OCI-M1 (cell line): ENCODE measurements at regions not wholly inside any gene's neighbourhood (a gene's known extent, or its start where the extent isn't known, plus 50 kb on each side); places are given as distances from the start of the nearest gene placed in this dataset.

ENCODE experiments used
- DNase-seq: peaks from one replicate; lab custom pipeline; 2025; lab: John Stamatoyannopoulos, UW

DNA sequence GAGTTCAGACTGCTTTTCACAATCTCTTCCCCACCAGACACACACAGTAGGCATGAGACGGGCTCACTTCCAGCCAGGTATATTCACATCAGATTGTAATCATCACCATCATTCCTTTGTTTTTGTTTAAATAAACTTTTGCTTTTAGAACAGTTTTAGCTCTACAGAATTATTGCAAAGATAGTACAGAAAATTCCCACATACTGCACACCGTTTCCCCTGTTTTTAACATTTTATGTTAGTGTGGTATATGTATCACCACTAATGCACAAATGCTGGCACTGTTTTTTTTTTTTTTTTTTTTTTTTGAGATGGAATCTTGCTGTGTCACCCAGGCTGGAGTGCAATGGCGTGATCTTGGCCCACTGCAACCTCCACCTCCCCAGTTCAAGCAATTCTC lies 83.3 kb upstream of the ANO1 start:
- no peak for DNase-seq

DNA sequence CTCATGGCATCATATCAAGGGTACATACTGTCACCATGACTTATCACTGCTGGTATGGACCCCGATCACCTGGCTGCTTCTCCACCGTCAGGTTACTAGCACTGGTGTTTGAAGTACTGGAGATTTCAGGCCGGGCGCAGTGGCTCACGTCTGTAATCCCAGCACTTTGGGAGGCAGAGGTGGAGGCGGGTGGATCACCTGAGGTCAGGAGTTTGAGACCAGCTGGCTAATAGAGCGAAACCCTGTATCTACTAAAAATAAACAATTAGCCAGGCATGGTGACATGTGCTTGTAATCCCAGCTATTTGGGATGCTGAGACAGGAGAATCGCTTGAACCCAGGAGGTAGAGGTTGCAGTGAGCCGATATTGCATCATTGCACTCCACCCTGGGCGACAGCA lies 82.4 kb upstream of the ANO1 start:
- DNase-seq = no peak

DNA sequence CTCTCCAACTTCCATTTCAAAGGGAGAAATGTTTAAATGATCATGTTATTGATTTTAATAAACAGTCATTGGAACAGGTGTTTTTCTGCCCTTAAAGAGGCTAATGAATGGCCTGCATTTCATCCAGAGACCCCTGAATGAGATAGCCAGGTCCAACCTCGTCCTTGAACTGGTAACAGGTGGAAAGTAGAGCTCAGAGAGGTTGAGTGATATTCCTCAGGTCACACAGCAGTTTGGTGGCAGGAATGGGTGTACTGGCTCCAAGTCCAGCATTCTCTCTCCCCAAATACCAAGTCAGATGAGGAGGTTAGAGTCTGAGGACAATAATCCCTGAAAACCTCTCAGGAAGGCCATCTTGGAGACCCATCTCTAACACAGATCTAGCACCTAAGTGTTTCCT lies 81.7 kb upstream of the ANO1 start:
- no peak for DNase-seq

DNA sequence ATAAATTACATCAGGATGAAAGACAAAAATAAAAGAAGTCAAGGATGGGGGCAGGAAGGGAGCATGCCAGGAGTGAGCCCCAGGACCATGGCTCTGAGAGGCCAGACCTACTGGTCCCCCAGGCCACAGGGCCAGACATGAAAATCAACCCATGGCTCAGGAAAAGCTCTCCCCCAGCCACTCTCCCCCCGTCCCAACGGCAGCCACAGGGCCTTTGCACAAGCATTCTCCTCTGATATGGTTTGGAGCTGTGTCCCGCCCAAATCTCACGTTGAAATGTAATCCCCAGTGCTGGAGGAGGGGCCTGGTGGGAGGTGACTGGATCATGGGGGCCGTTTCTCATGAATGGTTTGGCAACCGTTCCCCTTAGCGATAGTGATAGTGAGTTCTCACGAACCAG lies 80.8 kb upstream of the ANO1 start:
- no peak for DNase-seq

DNA sequence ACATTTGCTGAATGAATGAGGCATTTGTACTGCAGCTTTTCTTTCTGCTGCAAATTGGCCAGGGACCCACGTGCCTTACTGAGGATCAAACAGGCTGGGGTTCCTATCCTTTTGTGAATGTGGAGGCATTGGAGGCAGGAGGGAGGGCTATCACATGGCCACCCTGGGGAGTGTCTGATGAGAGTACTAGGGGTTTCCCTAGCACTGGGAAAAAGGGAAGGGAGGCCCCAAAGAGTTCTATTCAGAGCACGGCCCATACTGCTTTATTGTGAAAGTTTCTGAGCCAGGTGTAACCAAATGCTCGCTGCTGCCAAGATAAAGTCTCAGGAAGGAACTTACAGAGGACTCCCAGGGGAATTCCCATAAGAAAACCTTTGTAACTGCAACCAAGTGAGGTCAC lies 78.4 kb upstream of the ANO1 start:
- DNase-seq = no peak

DNA sequence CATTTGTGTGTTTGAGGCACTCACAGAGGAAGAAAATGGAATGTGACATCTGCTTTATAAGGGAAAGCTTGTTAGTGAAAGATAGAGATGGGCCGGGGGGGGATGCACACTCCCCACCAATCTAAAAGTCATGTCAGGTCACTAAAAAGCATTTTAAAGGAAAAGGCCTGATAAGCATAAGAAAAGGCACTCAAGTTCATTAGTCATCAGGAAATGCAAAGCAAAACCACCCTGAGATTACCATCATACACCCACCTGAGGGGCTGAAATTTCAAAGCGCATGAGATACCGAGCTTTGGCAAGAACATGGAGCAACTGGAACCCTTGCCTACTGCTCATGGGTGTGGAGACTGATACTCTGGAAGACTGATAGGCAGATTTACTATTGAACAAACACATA lies 77.9 kb upstream of the ANO1 start:
- DNase-seq = no peak

DNA sequence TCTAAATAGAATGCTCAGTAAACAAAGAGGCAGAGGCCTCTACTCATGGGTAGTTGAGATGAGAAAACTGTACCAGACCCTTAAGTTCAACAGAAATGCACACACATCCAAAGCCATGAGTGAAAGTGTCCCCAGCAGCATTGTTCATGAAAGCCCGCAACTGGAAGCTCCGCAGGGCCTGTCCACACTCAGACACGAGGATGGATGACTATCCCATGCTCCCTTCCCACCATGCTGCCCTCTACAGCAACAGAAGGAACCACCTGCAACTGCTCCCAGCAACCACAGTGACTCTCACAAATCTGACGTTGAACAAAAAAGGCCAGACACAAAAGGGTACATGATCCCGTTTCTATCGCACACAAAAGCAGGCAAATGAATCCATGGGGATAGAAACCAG lies 76.9 kb upstream of the ANO1 start:
- no peak for DNase-seq

DNA sequence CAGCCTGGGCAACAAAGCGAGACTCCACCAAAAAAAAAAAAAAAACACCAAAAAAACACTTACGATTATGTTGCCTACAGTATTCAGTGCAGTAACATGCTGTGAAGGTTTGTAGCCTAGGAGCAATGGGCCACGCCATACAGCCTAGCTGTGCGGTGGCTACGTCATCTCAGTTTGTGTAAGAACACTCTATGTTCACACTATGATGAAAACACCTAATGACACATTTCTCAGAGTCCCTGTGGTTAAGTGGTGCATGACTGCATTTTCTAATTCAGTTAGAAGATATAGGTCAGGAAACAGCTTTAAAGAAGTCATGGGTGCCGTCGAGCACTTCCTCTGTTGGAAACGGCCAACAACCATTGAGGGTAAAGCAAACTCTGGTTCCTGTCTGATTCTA lies 75.7 kb upstream of the ANO1 start:
- no peak for DNase-seq

DNA sequence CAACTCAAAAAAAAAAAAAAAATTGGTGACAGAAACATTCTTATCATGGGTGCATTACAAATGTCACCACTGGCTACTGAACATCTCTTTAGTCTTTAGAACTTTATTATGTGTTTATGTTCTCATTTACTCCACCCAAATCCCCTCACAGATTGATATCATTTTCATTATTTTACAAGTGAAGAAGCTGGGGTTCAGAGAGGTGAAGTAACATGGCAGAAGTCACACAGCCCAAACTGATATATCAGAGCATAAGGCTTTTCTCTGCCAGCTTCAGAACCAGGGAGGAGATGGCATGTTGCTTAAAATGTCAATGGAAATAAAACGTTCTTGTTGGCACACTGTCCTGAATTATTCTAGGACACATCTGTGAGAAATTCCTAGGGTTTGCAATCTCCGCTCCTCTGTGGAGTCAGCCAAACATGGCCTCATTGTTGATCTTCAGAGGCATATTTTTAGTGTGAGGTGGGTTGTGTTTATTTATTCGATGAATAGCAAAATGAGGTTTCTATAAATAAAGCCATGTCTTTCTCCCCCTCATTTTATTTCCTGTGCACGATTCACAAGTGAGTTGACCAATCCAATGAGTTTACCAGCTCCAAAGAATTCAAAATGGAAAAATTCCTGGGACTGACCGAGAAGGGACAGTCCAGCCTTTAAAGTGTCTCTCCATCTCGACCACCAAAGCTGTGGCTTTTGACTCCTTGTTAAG lies 72.9 kb upstream of the ANO1 start:
- no peak for DNase-seq

DNA sequence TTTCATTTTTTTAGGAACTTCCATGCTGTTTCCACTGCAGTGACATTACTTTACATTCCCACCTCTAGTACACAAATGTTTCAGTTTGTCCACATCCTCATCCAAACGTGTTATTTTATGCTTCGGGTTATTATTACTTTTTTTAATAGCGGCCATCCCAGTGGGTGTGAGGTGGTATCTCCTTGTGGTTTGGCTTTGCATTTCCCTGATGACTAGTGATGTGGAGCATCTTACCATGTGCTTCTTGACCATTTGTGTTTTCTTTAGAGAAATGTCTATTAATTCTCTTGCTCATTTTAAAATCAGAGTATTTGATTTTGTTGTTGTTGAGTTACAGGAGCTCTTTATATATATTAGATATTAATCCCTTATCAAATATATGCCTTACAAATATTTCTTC lies 70.3 kb upstream of the ANO1 start:
- DNase-seq = no peak

DNA sequence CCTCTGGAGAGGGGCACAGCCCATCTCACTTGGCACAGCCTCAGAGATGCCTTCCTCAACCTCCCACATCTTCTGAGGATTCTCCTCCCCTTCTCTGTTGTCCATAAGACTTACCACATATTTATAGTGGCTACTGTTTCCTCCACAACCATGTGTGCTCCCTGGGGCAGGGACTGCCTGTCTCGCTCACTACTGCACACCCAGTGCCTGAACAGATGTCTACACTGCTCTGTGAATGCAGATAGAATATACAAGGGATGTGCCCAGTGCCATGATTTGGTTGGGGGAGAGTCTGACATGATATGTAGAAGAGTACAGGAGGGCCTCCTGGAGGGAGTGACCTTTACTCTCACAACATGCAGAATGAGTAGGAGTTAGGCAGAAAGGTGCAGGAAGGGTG lies 67.3 kb upstream of the ANO1 start:
- no peak for DNase-seq

DNA sequence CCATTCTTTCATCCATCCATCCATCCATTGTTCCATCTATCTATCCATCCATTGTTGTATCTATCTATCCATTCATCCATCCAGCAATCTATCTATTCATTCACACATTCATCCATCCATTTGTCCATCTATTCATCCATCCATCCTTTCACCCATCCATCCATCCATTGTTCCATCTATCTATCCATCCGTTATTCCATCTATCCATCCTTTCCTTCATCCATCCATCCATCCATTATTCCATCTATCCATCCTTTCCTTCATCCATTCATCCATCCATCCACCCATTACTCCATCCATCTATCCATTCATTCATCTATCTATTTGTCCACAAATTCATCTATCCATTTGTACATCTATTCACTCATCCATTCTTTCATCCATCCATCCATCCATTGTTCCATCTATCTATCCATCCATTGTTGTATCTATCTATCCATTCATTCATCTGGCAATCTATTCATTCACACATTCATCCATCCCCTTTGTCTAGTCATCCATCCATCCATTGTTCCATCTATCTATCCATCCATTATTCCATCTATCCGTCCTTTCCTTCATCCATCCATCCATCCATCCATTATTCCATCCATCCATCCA lies 65.9 kb upstream of the ANO1 start:
- no peak for DNase-seq

DNA sequence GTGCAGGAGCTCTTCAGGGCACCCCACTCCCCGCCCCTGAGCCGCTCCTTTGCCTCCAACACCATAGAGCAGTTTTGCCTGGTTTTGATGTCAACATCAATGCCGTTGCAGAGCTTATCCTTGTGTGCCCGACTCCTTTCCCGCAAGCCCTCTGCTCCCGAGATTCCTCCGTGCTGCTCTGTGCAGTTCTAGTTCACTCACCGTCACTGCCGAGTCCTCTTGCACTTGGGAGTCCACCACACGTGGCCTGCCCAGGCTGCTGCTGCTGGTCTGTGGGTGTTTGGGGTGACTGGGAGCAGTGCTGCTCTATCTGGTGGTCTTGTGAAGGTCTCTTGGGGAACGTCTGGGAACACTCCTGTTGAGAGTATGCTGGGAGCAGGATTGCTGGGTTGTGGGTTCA lies 63.8 kb upstream of the ANO1 start:
- DNase-seq = no peak

DNA sequence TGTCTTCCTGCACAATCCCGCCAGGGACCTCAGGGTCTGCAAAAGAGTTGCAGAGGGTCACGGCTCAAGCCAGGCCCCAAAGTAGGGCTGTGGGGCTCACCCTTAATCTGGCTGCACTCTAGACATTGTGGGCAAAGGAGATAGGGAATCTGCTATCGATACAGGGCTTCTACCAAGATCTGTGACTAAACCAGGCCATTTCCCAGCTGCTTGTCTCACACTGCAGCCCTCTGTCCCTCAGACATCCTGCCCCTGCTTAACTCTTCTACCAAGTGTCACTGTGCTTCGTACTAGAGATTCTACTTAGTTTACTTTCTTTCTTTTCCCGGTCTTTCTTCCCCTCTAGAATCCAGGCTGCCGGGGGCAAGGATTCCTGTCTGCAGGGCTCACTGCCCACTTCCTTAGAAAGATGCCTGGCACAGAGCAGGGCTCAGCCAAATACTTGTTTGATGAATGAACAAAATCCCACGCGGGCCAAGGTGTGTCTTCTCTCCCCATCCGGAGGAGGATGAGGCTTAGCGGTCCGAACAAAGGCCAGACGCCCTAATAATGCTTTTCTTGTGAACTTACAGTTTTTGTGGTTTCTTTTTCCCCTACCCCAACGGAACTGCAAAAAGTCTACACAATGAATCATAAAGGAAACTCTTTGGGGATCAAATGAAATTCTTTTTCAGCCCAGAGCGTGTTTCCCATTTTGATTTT lies 61.3 kb upstream of the ANO1 start:
- no peak for DNase-seq

DNA sequence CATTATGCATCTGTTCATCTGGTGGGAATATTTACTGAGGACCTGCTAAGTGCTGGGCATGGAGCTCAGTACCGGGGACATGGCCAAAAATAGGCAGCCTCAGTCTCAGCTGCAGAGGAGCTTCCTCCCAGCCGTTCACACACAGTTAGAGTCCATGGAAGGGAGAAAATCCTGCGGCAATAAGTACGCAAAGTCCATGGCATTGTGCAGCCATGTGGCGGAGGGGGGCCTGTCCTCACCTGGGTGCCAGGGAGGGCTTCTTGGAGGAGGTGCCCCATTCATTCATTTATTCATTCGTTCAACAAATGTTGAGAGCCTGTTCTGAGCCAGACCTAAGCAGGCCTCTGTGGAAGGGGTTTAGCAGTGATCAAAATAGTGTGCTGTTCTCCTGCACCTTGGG lies 59.3 kb upstream of the ANO1 start:
- no peak for DNase-seq

DNA sequence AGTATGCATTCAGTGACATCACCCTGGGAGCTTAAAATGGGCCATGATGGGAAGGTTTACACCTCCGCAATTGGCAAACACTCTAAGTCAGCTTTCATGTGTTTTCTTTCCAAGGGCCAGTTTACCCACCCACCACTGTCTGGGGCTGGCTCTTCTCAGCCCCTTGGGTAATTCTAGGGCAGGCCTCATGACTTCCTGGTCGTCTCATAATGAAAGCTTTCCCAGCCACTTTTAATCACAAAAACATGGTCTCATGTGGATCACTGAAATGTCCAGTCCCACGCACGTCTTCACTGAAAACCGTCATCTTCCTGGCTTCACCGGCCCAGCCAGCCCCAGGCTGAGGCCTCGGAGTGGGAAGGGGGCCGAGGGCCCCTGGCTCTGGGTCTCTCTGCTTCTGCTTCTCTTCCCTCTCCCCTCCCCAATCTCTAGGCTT lies 58.5 kb upstream of the ANO1 start:
- no peak for DNase-seq

DNA sequence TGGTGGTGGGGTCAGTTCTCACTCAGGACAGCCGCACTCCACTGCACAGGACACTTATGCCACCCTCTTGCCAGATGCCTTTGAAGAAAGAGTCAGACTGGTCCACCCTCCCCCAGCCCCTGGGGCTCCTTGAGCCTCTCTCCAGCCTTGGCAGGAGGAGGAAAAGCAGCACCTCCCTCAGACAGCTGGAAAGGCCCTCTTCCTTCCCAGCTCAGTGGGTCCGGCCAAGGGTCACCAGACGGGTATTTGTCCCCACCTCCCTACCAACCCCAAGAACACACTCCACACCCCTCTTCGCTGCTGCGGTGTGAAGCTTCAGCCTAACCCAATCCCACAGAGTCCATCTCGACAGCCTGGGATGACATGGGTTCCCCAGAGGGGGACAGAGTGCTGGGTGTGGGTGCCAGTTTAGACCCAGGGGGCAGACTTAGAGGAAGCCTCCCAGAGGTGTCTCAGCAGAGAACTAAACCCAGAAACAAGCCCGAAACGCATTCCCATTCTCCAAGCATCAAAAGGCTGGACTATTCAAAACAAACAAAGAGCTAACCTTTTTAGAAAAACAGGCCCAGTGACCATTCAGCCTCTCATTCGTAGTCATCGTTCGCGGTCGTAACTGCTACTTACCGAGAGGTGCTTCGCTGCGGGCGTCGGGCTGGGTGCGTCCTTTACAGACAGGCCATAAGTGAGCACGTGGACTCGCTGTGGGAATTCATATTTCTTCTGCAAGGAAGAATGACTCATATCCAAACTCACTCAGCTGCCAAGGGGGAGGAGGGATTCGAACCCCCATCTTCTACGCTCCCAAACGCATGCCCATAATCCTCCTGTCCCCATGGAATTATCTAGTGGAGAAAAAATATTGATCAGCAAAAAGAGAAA lies 57.5 kb upstream of the ANO1 start:
- DNase-seq = no peak

DNA sequence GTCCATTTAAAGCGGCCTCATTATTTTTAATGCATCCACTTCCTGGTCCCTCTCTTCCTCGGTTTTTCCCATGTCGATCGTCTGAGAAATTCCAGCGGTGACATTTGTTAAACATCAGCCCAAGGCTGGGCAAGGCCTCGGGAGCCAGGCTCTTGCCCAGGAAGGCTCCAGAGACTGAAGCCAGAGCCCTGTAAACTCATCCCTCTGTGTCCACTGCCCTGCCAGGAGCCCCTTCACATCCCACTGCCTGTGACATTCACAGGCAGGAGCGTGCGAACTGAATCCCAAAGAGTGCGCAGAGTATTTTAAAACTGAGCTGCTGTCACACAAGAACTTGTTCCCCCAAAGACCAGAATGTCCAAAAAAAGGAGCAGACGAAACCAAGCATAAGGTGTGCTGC lies 56.5 kb upstream of the ANO1 start:
- DNase-seq = no peak

DNA sequence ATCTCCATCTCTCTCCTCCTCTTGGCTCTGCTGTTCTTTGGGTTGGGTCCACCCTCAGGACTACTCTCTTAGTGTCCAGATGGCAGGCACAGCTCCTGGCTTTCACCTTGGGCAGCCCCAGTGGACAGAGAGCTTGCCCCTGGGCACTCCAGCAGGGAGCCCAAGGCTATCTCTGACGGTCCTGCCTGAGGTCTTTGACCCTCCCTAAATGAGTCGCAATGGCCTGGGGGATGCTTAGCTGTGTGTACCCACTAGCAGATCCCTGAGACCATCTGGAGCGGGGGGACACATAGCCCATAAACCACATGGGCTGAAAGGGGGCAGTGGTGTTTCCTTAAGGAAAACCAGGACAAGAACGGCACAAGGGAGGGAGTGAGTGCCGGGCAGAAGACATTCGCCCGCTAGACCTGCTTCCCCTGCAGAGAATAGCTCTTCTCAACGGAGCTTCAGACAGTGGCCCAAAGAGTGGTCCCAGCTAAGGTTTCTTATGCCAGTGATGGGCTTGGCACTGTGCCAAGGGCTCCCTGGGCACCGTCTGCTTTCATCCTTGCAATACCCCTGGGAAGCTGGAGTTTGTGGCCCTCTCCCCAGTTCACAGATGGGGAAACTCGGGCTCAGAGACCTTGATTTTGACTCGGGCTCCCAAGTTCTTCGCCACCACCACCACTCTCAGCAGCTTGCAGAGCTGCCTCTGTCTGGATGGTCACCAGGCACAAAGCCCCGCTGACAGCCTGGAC lies 53.9 kb upstream of the ANO1 start:
- no peak for DNase-seq

DNA sequence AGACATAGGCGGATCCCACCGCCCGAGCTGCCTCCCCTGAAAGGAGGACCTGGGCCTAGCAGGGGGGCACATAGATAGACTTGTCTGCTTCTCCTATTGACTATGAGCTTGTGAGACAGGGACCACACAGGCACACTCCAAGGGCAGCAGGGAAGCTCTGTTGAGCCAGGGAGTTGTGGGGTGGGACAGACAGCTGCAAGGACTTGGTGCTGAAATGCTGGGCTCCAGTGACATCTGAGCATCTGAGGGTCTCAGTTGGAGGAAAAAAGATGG lies 53.4 kb upstream of the ANO1 start:
- no peak for DNase-seq

DNA sequence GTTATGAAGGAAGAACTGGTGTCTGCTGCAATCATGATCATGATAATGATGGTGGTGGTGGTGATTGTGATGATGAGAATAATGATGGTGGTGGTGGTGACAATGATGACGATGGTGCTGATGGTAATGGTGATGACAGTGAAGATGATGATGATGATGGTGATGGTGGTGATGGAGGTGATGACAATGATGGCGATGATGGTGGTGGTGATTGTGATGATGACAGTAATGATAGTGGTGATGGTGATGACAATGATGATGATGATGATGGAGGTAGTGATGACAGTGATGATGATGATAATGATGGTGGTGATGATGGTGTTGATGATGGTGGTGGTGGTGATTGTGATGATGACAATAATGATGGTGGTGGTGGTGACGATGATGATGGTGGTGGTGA lies 52.8 kb upstream of the ANO1 start:
- DNase-seq = no peak

DNA sequence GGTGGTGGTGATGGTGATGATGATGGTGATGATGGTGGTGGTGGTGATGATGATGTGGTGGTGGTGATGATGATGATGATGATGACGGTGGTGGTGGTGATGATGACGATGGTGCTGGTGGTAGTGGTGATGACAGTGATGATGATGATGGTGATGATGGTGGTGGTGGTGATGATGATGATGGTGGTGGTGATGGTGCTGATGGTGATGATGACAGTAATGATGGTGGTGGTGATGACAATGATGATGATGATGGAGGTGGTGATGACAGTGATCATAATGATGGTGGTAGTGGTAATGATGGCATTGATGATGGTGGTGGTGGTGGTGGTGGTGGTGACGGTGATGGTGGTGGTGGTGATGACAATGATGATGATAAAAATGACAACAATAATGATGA lies 52.1 kb upstream of the ANO1 start:
- DNase-seq = no peak
